ENCODE measurements at regions not wholly inside any gene's neighbourhood (a gene's known extent, or its start where the extent isn't known, plus 50 kb on each side); places are given as distances from the start of the nearest gene placed in this dataset.

GRCh38 chr14:53861781-53862180 lies 94.8 kb downstream of the BMP4 start:
- no peak for DNase-seq
- H3K4me3 ChIP-seq (ENCODE audit: low read depth in 2 of 2, low read length in 1 of 2), result no peak overlapping the region
- no peaks in the 10 kb centered on the region for H3F3A ChIP-seq (replicated peaks; ENCODE audit: insufficient read depth)
- CTCF ChIA-PET, result no interaction called here
- no peaks in the 10 kb centered on the region for H3K9me3 ChIP-seq
- no peak overlapping the region for H3K9ac ChIP-seq
- H3K27me3 ChIP-seq (ENCODE audit: insufficient read depth), result no peaks in the 10 kb centered on the region; the same call in 1 of the 2 replicates
- H3K9me2 ChIP-seq, result no peaks in the 10 kb centered on the region
- no peak overlapping the region for H3K27ac ChIP-seq (ENCODE audit: low read depth in 2 of 2, low read length in 1 of 2)
- no peaks in the 10 kb centered on the region for H3K79me2 ChIP-seq (ENCODE audit: insufficient read depth)
- WGBS (ENCODE audit: low lambda C conversion rate), result 10% methylated on average over 5 of the region's 5 CpGs
- no peak overlapping the region for H2AFZ ChIP-seq (ENCODE audit: low read depth)
- H3K4me2 ChIP-seq, result no peak overlapping the region
- H4K20me1 ChIP-seq (ENCODE audit: insufficient read depth), result no peaks in the 10 kb centered on the region
- no peak for TF ChIP-seq FOXJ3 (CRISPR knock-in tag; IDR thresholded peaks at IDR 0.05)
- TF ChIP-seq NRF1 (IDR thresholded peaks at IDR 0.05; ENCODE audit: low read depth, low read length), result no peak
- no peak for TF ChIP-seq FOXM1 (IDR thresholded peaks at IDR 0.05; ENCODE audit: low read depth)
- TF ChIP-seq TCF12 (IDR thresholded peaks at IDR 0.05), result no peak
- TF ChIP-seq PBX3 (IDR thresholded peaks at IDR 0.05), result no peak
- no peak for TF ChIP-seq USF2 (IDR thresholded peaks at IDR 0.05; ENCODE audit: borderline replicate concordance, low read depth, low read length)
- POLR2A ChIA-PET, result no interaction called here
- no peaks in the 10 kb centered on the region for H3K36me3 ChIP-seq (replicated peaks in 1 of 2; ENCODE audit: control insufficient read depth in 1 of 2, insufficient read depth in 2 of 2, low read length in 1 of 2)
- no peaks in the 10 kb centered on the region for H3K4me1 ChIP-seq (ENCODE audit: control insufficient read depth in 1 of 2, insufficient read depth in 2 of 2, low read depth in 1 of 2, low read length in 1 of 2)

GRCh38 chr14:53858345-53858684 lies 98.3 kb downstream of the BMP4 start:
- CTCF ChIA-PET, result interaction anchor here (1.0 kb wide), 1 partner anchor 45 kb away, joined by 3 read pairs; no protein-coding TSS in a partner anchor
- Histone ChIP-seq H2AFZ (ENCODE audit: low read depth) (no peak overlapping the region), H3K79me2 (ENCODE audit: insufficient read depth) (no peaks in the 10 kb centered on the region), H3K4me1 (ENCODE audit: control insufficient read depth in 1 of 2, insufficient read depth in 2 of 2, low read depth in 1 of 2, low read length in 1 of 2) (no peaks in the 10 kb centered on the region), H3K27ac (ENCODE audit: low read depth in 2 of 2, low read length in 1 of 2) (no peak overlapping the region), H3K4me3 (ENCODE audit: low read depth in 2 of 2, low read length in 1 of 2) (no peak overlapping the region), H3K4me2 (no peak overlapping the region), H3K27me3 (ENCODE audit: insufficient read depth) (no peaks in the 10 kb centered on the region; the same call in 1 of the 2 replicates), H4K20me1 (ENCODE audit: insufficient read depth) (no peaks in the 10 kb centered on the region), H3K9me3 (no peaks in the 10 kb centered on the region), H3F3A (replicated peaks; ENCODE audit: insufficient read depth) (no peaks in the 10 kb centered on the region), H3K36me3 (replicated peaks in 1 of 2; ENCODE audit: control insufficient read depth in 1 of 2, insufficient read depth in 2 of 2, low read length in 1 of 2) (no peaks in the 10 kb centered on the region), H3K9me2 (no peaks in the 10 kb centered on the region), H3K9ac (no peak overlapping the region)
- 0% methylated on average over 1 of the region's 1 CpG for WGBS (ENCODE audit: low lambda C conversion rate)
- TF ChIP-seq RAD21 (IDR thresholded peaks at IDR 0.05; ENCODE audit: low read length), result no peak
- no peak for TF ChIP-seq EP300 (IDR thresholded peaks at IDR 0.05; ENCODE audit: borderline replicate concordance in 1 of 2, low read depth in 1 of 2, low read length in 1 of 2)
- TF ChIP-seq MAX (IDR thresholded peaks at IDR 0.05; ENCODE audit: low read depth), result no peak
- no peak for TF ChIP-seq USF1 (IDR thresholded peaks at IDR 0.05; ENCODE audit: borderline replicate concordance, low read depth)
- no peak for TF ChIP-seq SMC3 (IDR thresholded peaks at IDR 0.05; ENCODE audit: low read depth, low read length)
- no peak for TF ChIP-seq POLR2AphosphoS5 (IDR thresholded peaks at IDR 0.05; ENCODE audit: low read depth, low read length)
- TF ChIP-seq RFX5 (IDR thresholded peaks at IDR 0.05; ENCODE audit: low read length), result no peak
- no peak for TF ChIP-seq FOSL2 (IDR thresholded peaks at IDR 0.05; ENCODE audit: borderline replicate concordance, low read depth)
- no peak for TF ChIP-seq TAF1 (IDR thresholded peaks at IDR 0.05; ENCODE audit: borderline replicate concordance, low read depth, low read length)
- no peak for TF ChIP-seq YY1 (IDR thresholded peaks at IDR 0.05; ENCODE audit: low read depth)
- no peak for TF ChIP-seq JUND (IDR thresholded peaks at IDR 0.05)
- POLR2A ChIA-PET, result no interaction called here
- DNase-seq, result no peak
